ENCODE measurements at regions not wholly inside any gene's neighbourhood (a gene's known extent, or its start where the extent isn't known, plus 50 kb on each side); places are given as distances from the start of the nearest gene placed in this dataset.

DNA sequence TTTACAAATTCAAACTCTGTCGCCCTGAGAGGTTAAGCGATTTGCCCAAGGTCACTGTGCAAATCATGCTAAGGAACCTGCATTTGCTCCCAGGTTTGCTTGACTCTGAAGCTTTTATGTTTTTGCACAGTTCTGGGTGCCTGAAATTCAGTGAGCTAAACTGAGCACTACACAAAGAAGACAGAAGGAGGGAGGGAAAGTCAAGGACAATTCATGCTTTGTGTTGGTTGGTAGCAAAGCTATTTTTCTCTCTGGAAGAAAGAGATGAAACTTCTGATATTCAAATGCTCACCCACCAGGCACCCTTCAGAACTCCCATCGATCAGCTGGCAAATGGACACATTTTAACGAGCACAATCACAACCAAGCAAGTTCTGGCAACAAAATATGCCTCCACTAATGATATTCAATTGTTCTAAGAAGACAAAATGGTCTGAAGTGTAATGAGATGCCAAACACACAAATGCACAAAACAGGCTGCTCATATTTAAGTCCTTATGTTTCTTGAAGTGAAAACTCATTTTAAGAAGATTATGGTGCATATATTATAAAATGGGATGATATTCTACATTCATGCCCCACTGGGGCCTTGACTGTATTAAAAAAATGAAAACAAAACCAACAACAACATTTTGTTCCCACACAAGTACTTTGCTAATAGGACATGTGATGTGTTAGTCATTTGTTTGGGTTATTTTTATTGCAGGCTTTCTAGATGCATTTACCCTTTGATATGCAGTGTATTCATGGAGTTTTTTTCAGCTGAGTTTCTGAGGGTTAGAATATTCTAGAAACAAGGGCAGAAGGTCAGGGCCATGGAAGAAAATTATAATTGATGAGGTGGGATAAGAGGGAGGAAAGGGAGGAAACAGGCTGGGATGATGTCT lies 445.6 kb upstream of the CELF4 start:
- no peak for DNase-seq (ENCODE audit: low spot score)
- no peak for ATAC-seq
- intact Hi-C loops (cut with DNase I), result no loop called here

- DNase-seq (ENCODE audit: low spot score) (no peak), ATAC-seq (no peak)
- intact Hi-C loops (cut with DNase I), result no loop called here
These were observed 444.4 kb upstream of the CELF4 start for GRCh38 chr18:38010037-38010436.

DNA sequence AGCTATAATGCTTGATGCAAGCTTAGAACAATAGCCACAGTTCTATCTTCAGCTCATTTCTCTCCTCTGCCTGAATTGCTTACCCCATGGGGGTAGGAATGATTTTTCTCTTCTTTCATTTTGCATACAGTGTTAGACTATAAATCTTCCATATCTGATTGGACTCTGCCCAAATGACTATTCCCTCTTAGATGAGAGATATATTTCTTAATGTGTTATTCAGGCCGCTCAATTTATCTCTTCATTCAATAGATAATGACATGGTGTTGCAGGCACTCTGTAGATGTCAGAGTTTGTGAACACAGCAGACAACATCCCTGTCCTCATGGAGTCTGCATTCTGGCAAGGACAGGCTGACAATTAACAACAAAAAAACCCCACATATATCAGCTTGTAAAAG lies 443.7 kb upstream of the CELF4 start:
- intact Hi-C loops (cut with DNase I), result no loop called here

GRCh38 chr18:38007676-38008330 lies 442.2 kb upstream of the CELF4 start:
- intact Hi-C loops (cut with DNase I), result no loop called here
- ATAC-seq (no peak), DNase-seq (ENCODE audit: low spot score) (no peak)

More for the DNA sequence above, 443.7 kb upstream of the CELF4 start:
- no peak for DNase-seq (ENCODE audit: low spot score)
- no peak for ATAC-seq

GRCh38 chr18:38007026-38007425 lies 441.4 kb upstream of the CELF4 start:
- intact Hi-C loops (cut with DNase I), result no loop called here
- no peak for DNase-seq (ENCODE audit: low spot score)

GRCh38 chr18:38006541-38006940 lies 440.9 kb upstream of the CELF4 start:
- intact Hi-C loops (cut with DNase I), result no loop called here
- DNase-seq (ENCODE audit: low spot score), result no peak
- ATAC-seq, result no peak

More at GRCh38 chr18:38007026-38007425, 441.4 kb upstream of the CELF4 start:
- no peak for ATAC-seq

- DNase-seq (ENCODE audit: low spot score) (no peak), ATAC-seq (no peak)
- intact Hi-C loops (cut with DNase I), result no loop called here
These were observed 432.1 kb upstream of the CELF4 start for GRCh38 chr18:37997695-37998094.

DNA sequence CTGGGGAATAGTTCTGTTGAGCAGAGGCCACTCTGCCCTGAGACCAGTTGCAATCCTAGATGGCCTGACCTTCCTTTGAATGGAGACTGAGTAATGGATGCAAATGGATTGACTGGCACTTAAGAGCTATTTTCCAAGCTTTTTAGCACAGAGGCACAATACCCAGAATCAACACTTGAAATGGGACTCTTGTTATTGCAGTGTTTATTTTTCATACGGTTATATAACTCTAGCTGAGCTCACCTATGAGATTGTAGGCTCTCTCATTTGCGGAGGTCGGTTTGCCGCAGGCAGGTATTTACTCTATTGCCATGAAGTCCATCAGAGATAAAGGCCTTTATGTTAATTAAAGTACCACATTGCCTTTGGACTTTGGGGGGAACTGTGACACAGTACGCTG lies 422.3 kb upstream of the CELF4 start:
- no peak for ATAC-seq
- DNase-seq (ENCODE audit: low spot score), result no peak
- intact Hi-C loops (cut with DNase I), result no loop called here

DNA sequence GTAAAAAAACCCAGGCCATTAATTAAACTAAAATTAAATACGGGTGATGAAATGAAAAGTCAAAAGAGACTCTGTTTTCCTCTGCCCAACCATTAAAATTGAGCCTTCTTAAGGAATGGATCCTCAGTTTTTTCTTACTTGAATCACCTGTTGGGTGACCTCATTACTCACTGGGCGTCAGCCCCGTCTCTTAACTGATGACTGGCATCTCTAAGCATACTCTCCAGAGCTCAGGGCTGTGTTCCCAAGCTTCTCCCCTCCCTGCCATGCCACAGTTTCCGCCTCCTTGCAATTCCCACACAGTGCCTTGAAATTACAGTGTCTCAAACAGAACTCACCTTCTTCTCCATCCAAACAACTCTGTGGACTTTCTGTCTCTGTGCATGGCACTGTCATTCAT lies 421.1 kb upstream of the CELF4 start:
- ATAC-seq (no peak), DNase-seq (ENCODE audit: low spot score) (no peak)
- intact Hi-C loops (cut with DNase I), result no loop called here

- intact Hi-C loops (cut with DNase I), result no loop called here
- no peak for DNase-seq (ENCODE audit: low spot score)
- ATAC-seq, result no peak
These were observed 419.5 kb upstream of the CELF4 start for GRCh38 chr18:37985126-37985525.

DNA sequence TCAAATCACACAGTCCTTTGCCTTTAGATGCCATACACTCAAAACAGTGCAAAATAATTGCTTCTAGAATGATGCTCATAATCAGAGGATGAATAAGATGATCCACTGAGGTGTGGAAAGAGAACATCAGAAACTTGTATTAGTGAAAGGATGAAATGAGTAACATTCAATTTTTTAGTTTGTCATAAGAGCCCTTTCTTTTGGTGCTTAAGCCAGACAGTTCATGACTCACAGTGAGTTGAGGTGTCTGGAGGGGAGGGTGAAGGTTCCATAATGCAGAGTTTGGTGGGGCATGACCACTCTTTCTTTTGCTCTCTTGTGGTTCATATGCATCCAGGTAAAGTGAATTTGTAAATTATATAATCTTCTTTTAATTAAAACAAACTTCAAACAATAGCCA lies 415.0 kb upstream of the CELF4 start:
- intact Hi-C loops (cut with DNase I), result no loop called here
- DNase-seq (ENCODE audit: low spot score) (no peak), ATAC-seq (no peak)

DNA sequence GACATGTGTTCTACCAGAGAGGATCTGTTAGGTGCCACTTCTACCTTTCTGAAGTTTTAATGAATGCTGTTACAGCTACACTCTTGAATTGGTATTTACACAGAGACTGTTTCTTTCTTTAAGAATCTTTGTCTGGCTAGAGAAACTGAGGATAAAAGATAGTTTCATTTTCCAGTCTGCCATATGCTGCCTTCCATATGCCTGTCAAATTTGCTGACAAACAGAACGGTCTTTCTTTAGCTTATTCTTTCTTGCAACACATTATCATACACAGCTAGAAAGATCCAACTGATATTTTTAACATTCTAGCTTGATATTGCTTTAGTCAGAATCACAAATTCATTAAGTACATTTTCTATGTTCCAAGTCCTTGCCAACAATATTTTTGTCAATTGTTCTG lies 409.8 kb upstream of the CELF4 start:
- ATAC-seq (no peak), DNase-seq (ENCODE audit: low spot score) (no peak)
- intact Hi-C loops (cut with DNase I), result no loop called here

GRCh38 chr18:37967261-37967660 lies 401.7 kb upstream of the CELF4 start:
- intact Hi-C loops (cut with DNase I), result no loop called here
- no peak for ATAC-seq
- no peak for DNase-seq (ENCODE audit: low spot score)

GRCh38 chr18:37965572-37965970 lies 400.0 kb upstream of the CELF4 start:
- DNase-seq (ENCODE audit: low spot score) (no peak), ATAC-seq (no peak)
- intact Hi-C loops (cut with DNase I), result no loop called here

DNA sequence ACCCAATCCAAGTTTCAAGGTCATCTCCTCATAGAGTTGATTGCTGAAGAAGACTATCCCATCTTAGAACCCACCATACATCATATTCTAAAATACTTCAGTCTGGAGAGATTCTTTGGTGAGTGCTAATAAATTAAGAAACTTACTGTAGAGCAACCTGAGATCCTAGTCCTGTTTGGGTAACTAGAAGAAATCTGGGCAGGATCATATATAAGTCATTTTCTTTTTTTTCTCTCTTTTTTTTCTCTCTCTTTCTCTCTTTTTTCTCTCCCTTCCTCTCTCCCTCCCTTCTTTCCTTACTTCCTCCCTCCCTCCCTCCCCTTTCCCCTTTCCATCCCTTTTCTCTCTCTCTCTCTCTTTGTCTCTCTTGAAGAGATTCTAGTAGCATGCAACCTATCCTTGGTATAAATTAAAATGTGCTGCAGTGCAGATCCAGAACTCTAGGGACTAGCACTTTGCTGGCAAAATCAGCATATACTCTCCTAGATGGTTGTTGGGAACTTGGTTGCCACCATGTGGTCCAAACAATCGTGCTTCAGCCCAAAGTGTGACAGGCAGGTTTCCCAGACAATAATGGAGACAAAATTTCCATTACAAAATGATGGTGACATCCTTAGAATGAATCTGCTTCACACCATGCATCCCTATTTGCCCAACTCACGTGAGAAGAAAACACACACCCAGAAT lies 399.4 kb upstream of the CELF4 start:
- ATAC-seq, result no peak
- intact Hi-C loops (cut with DNase I), result no loop called here

GRCh38 chr18:37963837-37964236 lies 398.2 kb upstream of the CELF4 start:
- intact Hi-C loops (cut with DNase I), result no loop called here
- no peak for ATAC-seq
- no peak for DNase-seq (ENCODE audit: low spot score)

More for the DNA sequence above, 399.4 kb upstream of the CELF4 start:
- DNase-seq (ENCODE audit: low spot score), result no peak

- ATAC-seq (no peak), DNase-seq (ENCODE audit: low spot score) (no peak)
- intact Hi-C loops (cut with DNase I), result no loop called here
These were observed 396.8 kb upstream of the CELF4 start for GRCh38 chr18:37962316-37962966.

- intact Hi-C loops (cut with DNase I), result no loop called here
- no peak for DNase-seq (ENCODE audit: low spot score)
- ATAC-seq, result no peak
These were observed 392.9 kb upstream of the CELF4 start for GRCh38 chr18:37958499-37958898.

- no peak for ATAC-seq
- intact Hi-C loops (cut with DNase I), result no loop called here
These were observed 391.3 kb upstream of the CELF4 start for GRCh38 chr18:37956902-37957301.

DNA sequence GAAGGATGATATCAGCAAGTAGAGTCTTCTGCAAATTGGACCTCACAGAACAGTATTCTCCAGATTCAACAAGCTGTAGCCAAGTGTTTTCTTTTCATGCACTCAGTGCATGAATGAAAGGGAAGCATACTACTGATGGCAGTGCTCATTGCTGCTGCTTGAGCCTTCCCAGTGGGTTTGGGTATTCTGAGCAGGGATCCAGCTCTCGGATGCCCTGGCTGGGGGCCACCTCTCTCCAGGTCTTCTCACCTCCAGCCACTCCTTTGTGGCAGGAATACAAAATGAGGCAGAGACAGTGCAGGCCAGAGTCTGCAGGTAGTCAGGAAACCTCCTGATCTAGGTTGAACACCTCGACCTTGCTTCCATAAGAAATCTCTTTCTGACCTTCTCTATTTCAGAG lies 390.4 kb upstream of the CELF4 start:
- intact Hi-C loops (cut with DNase I), result no loop called here
- ATAC-seq (no peak), DNase-seq (ENCODE audit: low spot score) (no peak)

More at GRCh38 chr18:37956902-37957301, 391.3 kb upstream of the CELF4 start:
- DNase-seq (ENCODE audit: low spot score), result no peak
